GM19463 (cell line): ENCODE measurements at regions not wholly inside any gene's neighbourhood (a gene's known extent, or its start where the extent isn't known, plus 50 kb on each side); places are given as distances from the start of the nearest gene placed in this dataset.

Experiments used
- ATAC-seq: cut with Tn5 transposase; IDR thresholded peaks from one replicate; pipeline ENCODE4 v1.9.1; 2021; ENCODE audit warnings: mild to moderate bottlenecking, moderate library complexity; ENCODE audit not compliant: unreplicated experiment

GRCh38 chr1:192521734-192522133, 53.8 kb upstream of the RGS1 start:
- ATAC-seq = no peak

- ATAC-seq = no peak
Observed at GRCh38 chr1:192522673-192523072, 52.9 kb upstream of the RGS1 start.

GRCh38 chr1:192524223-192524622, 51.4 kb upstream of the RGS1 start:
- ATAC-seq = no peak
